Esophagus (tissue), 2 donors: ENCODE measurements at regions not wholly inside any gene's neighbourhood (a gene's known extent, or its start where the extent isn't known, plus 50 kb on each side); places are given as distances from the start of the nearest gene placed in this dataset.

Source experiments
- H3K27ac ChIP-seq, 2 donors: one replicate each; pipeline ENCODE4 v1.5.1; 2013; ENCODE audit warnings: low read depth in 2 of 2, mild to moderate bottlenecking in 2 of 2, inconsistent platforms in 1 of 2, low read length in 1 of 2, moderate library complexity in 1 of 2
- H3K27me3 ChIP-seq, 2 donors: one replicate each; pipeline ENCODE4 v1.6.1; 2013; ENCODE audit warnings: low read length in 2 of 2, control low read depth in 1 of 2, mild to moderate bottlenecking in 1 of 2; ENCODE audit not compliant: insufficient read depth in 2 of 2, control insufficient read depth in 1 of 2
- H3K36me3 ChIP-seq, 2 donors: one replicate each; pipeline ENCODE4 v1.6.1; 2013; ENCODE audit warnings: low read length in 1 of 2; ENCODE audit not compliant: control insufficient read depth in 2 of 2, insufficient read depth in 2 of 2
- H3K4me1 ChIP-seq, 2 donors: one replicate each; pipeline ENCODE4 v1.6.1; 2013; ENCODE audit warnings: low read length in 1 of 2; ENCODE audit not compliant: control insufficient read depth in 2 of 2, insufficient read depth in 2 of 2
- H3K4me3 ChIP-seq, 2 donors: one replicate each; pipeline ENCODE4 v1.5.1; 2013; ENCODE audit warnings: low read length in 2 of 2, mild to moderate bottlenecking in 2 of 2, low read depth in 1 of 2, moderate library complexity in 1 of 2
- H3K9me3 ChIP-seq, 2 donors: one replicate each; pipeline ENCODE4 v1.6.1; 2013; ENCODE audit warnings: mild to moderate bottlenecking in 2 of 2, low read depth in 1 of 2, low read length in 1 of 2, moderate library complexity in 1 of 2; ENCODE audit not compliant: control insufficient read depth in 2 of 2, insufficient read depth in 1 of 2
- WGBS, 2 donors: extraction: QIAGEN DNeasy Blood & Tissue Kit; methylation state at CpG; one replicate each; pipeline ENCODE4 v1.1.7; 2013; 5-methylcytosine and 5-hydroxymethylcytosine counted together
- donor health status: healthy with polysubstance abuse.
- donor health status: Bipolar disorder and iron deficiency.

GRCh38 chr5:86864051-86864450, 246.3 kb downstream of the COX7C start:
- H3K27me3 ChIP-seq = no peaks in the 10 kb centered on the region
- no peaks in the 10 kb centered on the region for H3K9me3 ChIP-seq
- no peak overlapping the region for H3K4me3 ChIP-seq
- H3K27ac ChIP-seq = no peak overlapping the region
- 60 to 68% methylated on average over 4 of the region's 4 CpGs for WGBS, 2 donors
- H3K36me3 ChIP-seq = no peaks in the 10 kb centered on the region
- H3K4me1 ChIP-seq = no peaks in the 10 kb centered on the region

- H3K4me1 ChIP-seq = no peaks in the 10 kb centered on the region
- no peaks in the 10 kb centered on the region for H3K27me3 ChIP-seq
- WGBS, 2 donors = 45 to 55% methylated on average over 2 of the region's 2 CpGs
- H3K27ac ChIP-seq = no peak overlapping the region
- no peak overlapping the region for H3K4me3 ChIP-seq
- H3K36me3 ChIP-seq = no peaks in the 10 kb centered on the region
- H3K9me3 ChIP-seq = no peaks in the 10 kb centered on the region
These were observed 247.6 kb downstream of the COX7C start for GRCh38 chr5:86865256-86865785.

GRCh38 chr5:86866036-86866435, 248.3 kb downstream of the COX7C start:
- H3K36me3 ChIP-seq = no peaks in the 10 kb centered on the region
- H3K4me3 ChIP-seq = no peak overlapping the region
- 62 to 63% methylated on average over 1 of the region's 1 CpG for WGBS, 2 donors
- H3K27me3 ChIP-seq = no peaks in the 10 kb centered on the region
- no peaks in the 10 kb centered on the region for H3K9me3 ChIP-seq
- no peak overlapping the region for H3K27ac ChIP-seq
- no peaks in the 10 kb centered on the region for H3K4me1 ChIP-seq

- Histone ChIP-seq H3K27ac (no peak overlapping the region), H3K4me1 (no peaks in the 10 kb centered on the region), H3K27me3 (no peaks in the 10 kb centered on the region), H3K36me3 (no peaks in the 10 kb centered on the region), H3K4me3 (no peak overlapping the region), H3K9me3 (no peaks in the 10 kb centered on the region)
- 69 to 72% methylated on average over 2 of the region's 2 CpGs for WGBS, 2 donors
These were observed 251.5 kb downstream of the COX7C start for GRCh38 chr5:86869268-86869667.

GRCh38 chr5:86875539-86875938, 257.8 kb downstream of the COX7C start:
- H3K4me1 ChIP-seq = no peaks in the 10 kb centered on the region
- no peaks in the 10 kb centered on the region for H3K9me3 ChIP-seq
- H3K27me3 ChIP-seq = no peaks in the 10 kb centered on the region
- no peak overlapping the region for H3K27ac ChIP-seq
- 77 to 93% methylated on average over 2 of the region's 2 CpGs for WGBS, 2 donors
- H3K36me3 ChIP-seq = no peaks in the 10 kb centered on the region
- H3K4me3 ChIP-seq = no peak overlapping the region

- no peaks in the 10 kb centered on the region for H3K4me1 ChIP-seq
- H3K4me3 ChIP-seq = no peak overlapping the region
- no peak overlapping the region for H3K27ac ChIP-seq
- H3K9me3 ChIP-seq = no peaks in the 10 kb centered on the region
- H3K27me3 ChIP-seq = no peaks in the 10 kb centered on the region
- H3K36me3 ChIP-seq = no peaks in the 10 kb centered on the region
These were observed 260.5 kb downstream of the COX7C start for GRCh38 chr5:86878250-86878649.

- Histone ChIP-seq H3K4me3 (no peak overlapping the region), H3K36me3 (no peaks in the 10 kb centered on the region), H3K27me3 (no peaks in the 10 kb centered on the region), H3K9me3 (no peaks in the 10 kb centered on the region), H3K4me1 (no peaks in the 10 kb centered on the region), H3K27ac (no peak overlapping the region)
These were observed 261.3 kb downstream of the COX7C start for GRCh38 chr5:86879086-86879485.

- Histone ChIP-seq H3K36me3 (no peaks in the 10 kb centered on the region), H3K4me1 (no peaks in the 10 kb centered on the region), H3K4me3 (no peak overlapping the region), H3K27ac (no peak overlapping the region), H3K9me3 (peaks cover 0 to 3% of the 10 kb centered on the region in 2 donors), H3K27me3 (no peaks in the 10 kb centered on the region)
- WGBS, 2 donors = 42 to 49% methylated on average over 4 of the region's 4 CpGs
These were observed 262.6 kb downstream of the COX7C start for GRCh38 chr5:86880344-86880743.

- H3K36me3 ChIP-seq = no peaks in the 10 kb centered on the region
- H3K27me3 ChIP-seq = no peaks in the 10 kb centered on the region
- no peak overlapping the region for H3K27ac ChIP-seq
- H3K9me3 ChIP-seq = peaks cover 0 to 3% of the 10 kb centered on the region in 2 donors
- WGBS, 2 donors = 40 to 48% methylated on average over 3 of the region's 3 CpGs
- no peak overlapping the region for H3K4me3 ChIP-seq
- no peaks in the 10 kb centered on the region for H3K4me1 ChIP-seq
These were observed 263.2 kb downstream of the COX7C start for GRCh38 chr5:86880785-86881492.

- H3K27ac ChIP-seq = no peak overlapping the region
- WGBS, 2 donors = 95 to 97% methylated on average over 1 of the region's 1 CpG
- no peaks in the 10 kb centered on the region for H3K4me1 ChIP-seq
- H3K36me3 ChIP-seq = no peaks in the 10 kb centered on the region
- no peaks in the 10 kb centered on the region for H3K27me3 ChIP-seq
- H3K9me3 ChIP-seq = peaks cover 0 to 3% of the 10 kb centered on the region in 2 donors
- H3K4me3 ChIP-seq = no peak overlapping the region
These were observed 263.9 kb downstream of the COX7C start for GRCh38 chr5:86881493-86882090.
